ENCODE measurements at regions not wholly inside any gene's neighbourhood (a gene's known extent, or its start where the extent isn't known, plus 50 kb on each side); places are given as distances from the start of the nearest gene placed in this dataset.

- no peaks in the 10 kb centered on the region for H3K27me3 ChIP-seq (replicated peaks; ENCODE audit: control insufficient read depth, insufficient read depth, low read length, poor library complexity, severe bottlenecking)
- H3K36me3 ChIP-seq (ENCODE audit: control insufficient read depth, insufficient read depth, low read length), result no peaks in the 10 kb centered on the region
- no peaks in the 10 kb centered on the region for H3K4me1 ChIP-seq (ENCODE audit: control insufficient read depth, insufficient read depth, low read length, poor library complexity, severe bottlenecking)
- no peaks in the 10 kb centered on the region for H3K9me3 ChIP-seq (ENCODE audit: control insufficient read depth, low read length)
- DNase-seq, result no peak
- no peak overlapping the region for H3K4me3 ChIP-seq (ENCODE audit: insufficient read depth, low read depth, low read length, poor library complexity, severe bottlenecking)
- H3K27ac ChIP-seq (ENCODE audit: insufficient read depth, low read length, poor library complexity, severe bottlenecking), result no peak overlapping the region
Measured at GRCh38 chr6:104046426-104046825, 813.3 kb downstream of the HACE1 start.

DNA sequence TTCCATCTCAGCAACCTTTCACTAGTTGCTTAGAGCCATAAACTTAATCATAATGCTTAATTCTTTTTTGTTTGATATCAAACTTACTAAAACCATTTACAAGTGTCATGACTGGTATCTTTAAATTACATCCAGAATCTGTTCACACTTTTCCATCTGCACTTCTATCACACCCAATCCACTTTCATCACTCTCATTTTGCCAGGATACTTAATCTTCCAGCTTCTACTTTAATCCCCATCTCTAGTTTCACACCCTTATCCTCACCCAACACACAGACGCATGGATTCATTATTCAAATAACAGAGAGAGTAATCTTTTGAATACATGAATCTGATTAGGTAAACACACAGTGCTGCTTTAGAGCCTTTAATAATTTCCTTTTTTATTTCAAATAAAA lies 828.4 kb downstream of the HACE1 start:
- Histone ChIP-seq H3K9me3 (ENCODE audit: control insufficient read depth, low read length) (no peaks in the 10 kb centered on the region), H3K27me3 (replicated peaks; ENCODE audit: control insufficient read depth, insufficient read depth, low read length, poor library complexity, severe bottlenecking) (no peaks in the 10 kb centered on the region), H3K4me1 (ENCODE audit: control insufficient read depth, insufficient read depth, low read length, poor library complexity, severe bottlenecking) (no peaks in the 10 kb centered on the region), H3K36me3 (ENCODE audit: control insufficient read depth, insufficient read depth, low read length) (no peaks in the 10 kb centered on the region), H3K4me3 (ENCODE audit: insufficient read depth, low read depth, low read length, poor library complexity, severe bottlenecking) (no peak overlapping the region), H3K27ac (ENCODE audit: insufficient read depth, low read length, poor library complexity, severe bottlenecking) (no peak overlapping the region)
- no peak for DNase-seq

GRCh38 chr6:104022126-104022525 lies 837.6 kb downstream of the HACE1 start:
- Histone ChIP-seq H3K27me3 (replicated peaks; ENCODE audit: control insufficient read depth, insufficient read depth, low read length, poor library complexity, severe bottlenecking) (no peaks in the 10 kb centered on the region), H3K9me3 (ENCODE audit: control insufficient read depth, low read length) (no peaks in the 10 kb centered on the region), H3K4me3 (ENCODE audit: insufficient read depth, low read depth, low read length, poor library complexity, severe bottlenecking) (no peak overlapping the region), H3K36me3 (ENCODE audit: control insufficient read depth, insufficient read depth, low read length) (no peaks in the 10 kb centered on the region), H3K4me1 (ENCODE audit: control insufficient read depth, insufficient read depth, low read length, poor library complexity, severe bottlenecking) (no peaks in the 10 kb centered on the region), H3K27ac (ENCODE audit: insufficient read depth, low read length, poor library complexity, severe bottlenecking) (no peak overlapping the region)
- DNase-seq, result no peak

DNA sequence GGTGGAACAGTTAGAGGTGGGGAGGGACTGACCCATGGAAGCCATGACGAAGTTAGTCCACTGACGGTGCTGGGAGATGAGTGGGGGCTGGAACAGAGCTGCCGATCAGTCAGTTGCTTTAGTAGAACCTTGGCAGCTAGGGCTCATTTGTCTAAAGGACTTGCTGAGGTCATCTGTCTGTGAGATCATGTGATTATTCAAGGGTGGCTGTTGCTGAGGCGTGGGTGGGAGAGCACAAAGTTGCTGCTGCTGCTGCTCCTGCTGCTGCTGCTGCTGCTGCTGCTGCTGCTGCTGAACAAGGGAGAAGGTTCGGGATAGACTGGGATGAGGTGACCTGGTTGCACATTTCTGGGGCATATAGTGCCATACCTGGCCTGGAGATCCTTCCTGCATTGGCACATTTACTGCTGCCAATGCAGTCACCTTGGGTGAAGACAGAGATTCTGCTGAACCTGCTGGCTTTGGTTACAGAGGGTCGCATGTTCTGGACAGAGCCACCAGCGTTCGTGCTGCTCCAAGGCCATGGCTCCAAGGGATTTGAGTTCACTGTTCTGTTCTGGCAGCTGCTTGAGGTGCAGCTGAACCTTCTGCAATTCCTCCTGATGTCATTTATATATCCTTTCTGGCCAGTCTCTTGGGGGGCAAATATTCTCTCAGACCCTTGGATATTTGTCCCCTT lies 840.5 kb downstream of the HACE1 start:
- H3K4me3 ChIP-seq (ENCODE audit: insufficient read depth, low read depth, low read length, poor library complexity, severe bottlenecking), result no peak overlapping the region
- H3K27ac ChIP-seq (ENCODE audit: insufficient read depth, low read length, poor library complexity, severe bottlenecking), result no peak overlapping the region
- DNase-seq, result no peak
- H3K27me3 ChIP-seq (replicated peaks; ENCODE audit: control insufficient read depth, insufficient read depth, low read length, poor library complexity, severe bottlenecking), result no peaks in the 10 kb centered on the region
- H3K4me1 ChIP-seq (ENCODE audit: control insufficient read depth, insufficient read depth, low read length, poor library complexity, severe bottlenecking), result no peaks in the 10 kb centered on the region
- H3K9me3 ChIP-seq (ENCODE audit: control insufficient read depth, low read length), result no peaks in the 10 kb centered on the region
- no peaks in the 10 kb centered on the region for H3K36me3 ChIP-seq (ENCODE audit: control insufficient read depth, insufficient read depth, low read length)

- Histone ChIP-seq H3K9me3 (ENCODE audit: control insufficient read depth, low read length) (no peaks in the 10 kb centered on the region), H3K4me1 (ENCODE audit: control insufficient read depth, insufficient read depth, low read length, poor library complexity, severe bottlenecking) (no peaks in the 10 kb centered on the region), H3K27ac (ENCODE audit: insufficient read depth, low read length, poor library complexity, severe bottlenecking) (no peak overlapping the region), H3K4me3 (ENCODE audit: insufficient read depth, low read depth, low read length, poor library complexity, severe bottlenecking) (no peak overlapping the region), H3K36me3 (ENCODE audit: control insufficient read depth, insufficient read depth, low read length) (no peaks in the 10 kb centered on the region), H3K27me3 (replicated peaks; ENCODE audit: control insufficient read depth, insufficient read depth, low read length, poor library complexity, severe bottlenecking) (no peaks in the 10 kb centered on the region)
- DNase-seq, result no peak
Measured at GRCh38 chr6:104017410-104018381, 842.0 kb downstream of the HACE1 start.

GRCh38 chr6:104014163-104014959 lies 845.4 kb downstream of the HACE1 start:
- Histone ChIP-seq H3K4me3 (ENCODE audit: insufficient read depth, low read depth, low read length, poor library complexity, severe bottlenecking) (no peak overlapping the region), H3K27me3 (replicated peaks; ENCODE audit: control insufficient read depth, insufficient read depth, low read length, poor library complexity, severe bottlenecking) (no peaks in the 10 kb centered on the region), H3K4me1 (ENCODE audit: control insufficient read depth, insufficient read depth, low read length, poor library complexity, severe bottlenecking) (no peaks in the 10 kb centered on the region), H3K36me3 (ENCODE audit: control insufficient read depth, insufficient read depth, low read length) (no peaks in the 10 kb centered on the region), H3K27ac (ENCODE audit: insufficient read depth, low read length, poor library complexity, severe bottlenecking) (no peak overlapping the region), H3K9me3 (ENCODE audit: control insufficient read depth, low read length) (no peaks in the 10 kb centered on the region)
- no peak for DNase-seq

- DNase-seq, result no peak
- H3K36me3 ChIP-seq (ENCODE audit: control insufficient read depth, insufficient read depth, low read length), result no peaks in the 10 kb centered on the region
Measured at GRCh38 chr6:104013312-104013971, 846.3 kb downstream of the HACE1 start.

DNA sequence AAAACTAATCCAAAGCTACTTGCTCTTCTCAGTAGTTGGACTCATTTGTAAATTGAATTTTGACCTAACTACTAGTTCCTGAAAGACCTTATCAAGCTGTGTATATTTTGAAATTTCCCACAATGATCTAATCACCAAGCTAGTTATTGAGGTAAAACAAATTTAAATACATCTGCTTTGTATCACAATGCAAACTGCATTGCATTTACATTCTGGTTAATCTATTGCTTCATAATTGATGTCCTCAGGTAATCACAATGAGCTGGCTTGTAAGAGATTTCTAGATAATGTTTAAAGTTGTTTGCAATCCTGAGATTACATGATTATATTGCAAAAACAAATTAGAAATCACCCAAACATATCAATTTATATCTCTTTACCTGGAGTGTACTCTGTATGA lies 848.8 kb downstream of the HACE1 start:
- Histone ChIP-seq H3K9me3 (ENCODE audit: control insufficient read depth, low read length) (no peaks in the 10 kb centered on the region), H3K27ac (ENCODE audit: insufficient read depth, low read length, poor library complexity, severe bottlenecking) (no peak overlapping the region), H3K4me3 (ENCODE audit: insufficient read depth, low read depth, low read length, poor library complexity, severe bottlenecking) (no peak overlapping the region), H3K36me3 (ENCODE audit: control insufficient read depth, insufficient read depth, low read length) (no peaks in the 10 kb centered on the region), H3K4me1 (ENCODE audit: control insufficient read depth, insufficient read depth, low read length, poor library complexity, severe bottlenecking) (no peaks in the 10 kb centered on the region), H3K27me3 (replicated peaks; ENCODE audit: control insufficient read depth, insufficient read depth, low read length, poor library complexity, severe bottlenecking) (no peaks in the 10 kb centered on the region)
- DNase-seq, result no peak

More at GRCh38 chr6:104013312-104013971, 846.3 kb downstream of the HACE1 start:
- no peaks in the 10 kb centered on the region for H3K27me3 ChIP-seq (replicated peaks; ENCODE audit: control insufficient read depth, insufficient read depth, low read length, poor library complexity, severe bottlenecking)
- H3K9me3 ChIP-seq (ENCODE audit: control insufficient read depth, low read length), result no peaks in the 10 kb centered on the region
- no peaks in the 10 kb centered on the region for H3K4me1 ChIP-seq (ENCODE audit: control insufficient read depth, insufficient read depth, low read length, poor library complexity, severe bottlenecking)
- no peak overlapping the region for H3K4me3 ChIP-seq (ENCODE audit: insufficient read depth, low read depth, low read length, poor library complexity, severe bottlenecking)
- no peak overlapping the region for H3K27ac ChIP-seq (ENCODE audit: insufficient read depth, low read length, poor library complexity, severe bottlenecking)

- Histone ChIP-seq H3K9me3 (ENCODE audit: control insufficient read depth, low read length) (no peaks in the 10 kb centered on the region), H3K4me1 (ENCODE audit: control insufficient read depth, insufficient read depth, low read length, poor library complexity, severe bottlenecking) (no peaks in the 10 kb centered on the region), H3K27me3 (replicated peaks; ENCODE audit: control insufficient read depth, insufficient read depth, low read length, poor library complexity, severe bottlenecking) (no peaks in the 10 kb centered on the region), H3K36me3 (ENCODE audit: control insufficient read depth, insufficient read depth, low read length) (no peaks in the 10 kb centered on the region), H3K27ac (ENCODE audit: insufficient read depth, low read length, poor library complexity, severe bottlenecking) (no peak overlapping the region), H3K4me3 (ENCODE audit: insufficient read depth, low read depth, low read length, poor library complexity, severe bottlenecking) (no peak overlapping the region)
- no peak for DNase-seq
Measured at GRCh38 chr6:104003803-104004516, 855.8 kb downstream of the HACE1 start.

All from effector memory CD4-positive, alpha-beta T cell (primary cell).